Endothelial cell of umbilical vein (primary cell): ENCODE measurements at regions not wholly inside any gene's neighbourhood (a gene's known extent, or its start where the extent isn't known, plus 50 kb on each side); places are given as distances from the start of the nearest gene placed in this dataset.

Source experiments
- BruUV-seq: library from RNA; stranded (reverse); fragments of 400-500 nt; replicated peaks from 2 replicates; lab custom pipeline; 2021; lab: Mats Ljungman, UMichigan
- CTCF ChIA-PET: fragments of 300-600, 350-600 bp; sonication (Branson Sonifier 250); formaldehyde crosslinking; loops from one replicate; lab custom pipeline; 2021; ENCODE audit warnings: antibody characterized with exemption, inconsistent platforms; lab: Charles Lee
- POLR2A ChIA-PET: fragments of 300-600, 350-600 bp; sonication (Branson Sonifier 250); formaldehyde crosslinking; loops from one replicate; lab custom pipeline; 2021; ENCODE audit warnings: antibody characterized with exemption, inconsistent platforms; lab: Charles Lee
- DNase-seq: peaks from one replicate; pipeline ENCODE4 v3.0.0-alpha.2; 2011; ENCODE audit warnings: low read depth, low spot score
- FAIRE-seq: peaks from 2 replicates; lab custom pipeline; 2011; peaks lifted over from hg19 to GRCh38; lab: Jason Lieb, UNC
- H2AFZ ChIP-seq: 2 replicates; pipeline ENCODE4 v1.6.0; 2012; ENCODE audit warnings: low read depth, low read length, control low read depth, inconsistent platforms
- H3K27ac ChIP-seq: 2 replicates; pipeline ENCODE4 v1.5.1; 2011; ENCODE audit warnings: low read depth, mild to moderate bottlenecking, control low read depth, low read length, moderate library complexity; ENCODE audit not compliant: insufficient read depth
- H3K27me3 ChIP-seq, 2 experiments: 2 replicates each; pipeline versions ENCODE4 v1.6.0 to v1.6.1; 2011; ENCODE audit warnings: low read length in 2 of 2, mixed read lengths in 1 of 2; ENCODE audit not compliant: control insufficient read depth in 2 of 2, insufficient read depth in 2 of 2
- H3K36me3 ChIP-seq, 2 experiments: 2 replicates in 1 of 2; 3 replicates in 1 of 2; pipeline ENCODE4 v1.5.1; 2011; ENCODE audit warnings: low read length in 2 of 2, mild to moderate bottlenecking in 1 of 2, moderate library complexity in 1 of 2; ENCODE audit not compliant: control insufficient read depth in 2 of 2, insufficient read depth in 2 of 2; ENCODE audit errors: extremely low read depth in 1 of 2
- H3K4me1 ChIP-seq: 3 replicates; pipeline ENCODE4 v1.5.1; 2011; ENCODE audit warnings: mild to moderate bottlenecking, low read length; ENCODE audit not compliant: control insufficient read depth, insufficient read depth; ENCODE audit errors: extremely low read depth
- H3K4me2 ChIP-seq: 2 replicates; pipeline ENCODE4 v1.6.1; 2011; ENCODE audit warnings: low read length, control low read depth, mixed read lengths; ENCODE audit not compliant: insufficient read depth
- H3K4me3 ChIP-seq, 3 experiments: fragments of 200-600 bp in 1 of 3; sonication (generic), shearing (Covaris generic) in 1 of 3; replicated peaks in 1 of 3; 2 replicates each; pipeline ENCODE4 v1.5.1; 2011 to 2016; ENCODE audit warnings: control low read depth in 3 of 3, low read length in 3 of 3, mild to moderate bottlenecking in 2 of 3, inconsistent platforms in 1 of 3, low read depth in 1 of 3, moderate library complexity in 1 of 3; ENCODE audit not compliant: insufficient read depth in 1 of 3
- H3K79me2 ChIP-seq: 2 replicates; pipeline ENCODE4 v1.6.0; 2012; ENCODE audit warnings: low read length, inconsistent platforms; ENCODE audit not compliant: control insufficient read depth, insufficient read depth
- H3K9ac ChIP-seq: replicated peaks from 2 replicates; pipeline ENCODE3; 2011; ENCODE audit warnings: low read length, control low read depth; ENCODE audit not compliant: insufficient read depth; ENCODE audit errors: extremely low read depth
- H3K9me1 ChIP-seq: replicated peaks from 3 replicates; pipeline ENCODE4 v1.6.0; 2011; ENCODE audit warnings: mild to moderate bottlenecking, low read length; ENCODE audit not compliant: control insufficient read depth, insufficient read depth; ENCODE audit errors: extremely low read depth
- H3K9me3 ChIP-seq: replicated peaks from 2 replicates; pipeline ENCODE4 v1.5.1; 2012; ENCODE audit warnings: low read length, inconsistent platforms; ENCODE audit not compliant: control insufficient read depth, insufficient read depth
- H4K20me1 ChIP-seq: replicated peaks from 2 replicates; pipeline ENCODE3; 2011; ENCODE audit warnings: mild to moderate bottlenecking, low read length; ENCODE audit not compliant: control insufficient read depth, insufficient read depth; ENCODE audit errors: extremely low read depth
- CTCF ChIP-seq, 2 donors: IDR thresholded peaks; 1 replicate in 1 of 2; 2 replicates in 1 of 2; pipeline ENCODE4 v1.5.1; 2011; ENCODE audit warnings: low read length in 2 of 2, mild to moderate bottlenecking in 2 of 2, moderate library complexity in 2 of 2, control low read depth in 1 of 2, inconsistent platforms in 1 of 2, low read depth in 1 of 2; ENCODE audit not compliant: insufficient read depth in 1 of 2; ENCODE audit errors: extremely low read depth in 1 of 2
- EZH2 ChIP-seq: IDR thresholded peaks from 2 replicates; pipeline ENCODE4 v1.6.1; 2012; ENCODE audit warnings: borderline replicate concordance, low read depth, mild to moderate bottlenecking, moderate library complexity, low read length, inconsistent platforms; ENCODE audit not compliant: severe bottlenecking
- FOS ChIP-seq: IDR thresholded peaks from 2 replicates; pipeline ENCODE4 v1.6.1; 2011; ENCODE audit warnings: mild to moderate bottlenecking, low read length, moderate library complexity, borderline replicate concordance; ENCODE audit not compliant: insufficient read depth
- GATA2 ChIP-seq: IDR thresholded peaks from 2 replicates; pipeline ENCODE4 v1.7.0; 2011; ENCODE audit warnings: low read depth, mild to moderate bottlenecking, moderate library complexity, mixed read lengths, low read length; ENCODE audit not compliant: insufficient read length, insufficient read depth
- JUN ChIP-seq: IDR thresholded peaks from 2 replicates; pipeline ENCODE4 v1.6.1; 2011; ENCODE audit warnings: borderline replicate concordance, low read depth; ENCODE audit not compliant: insufficient read length, insufficient read depth
- MAX ChIP-seq: IDR thresholded peaks from 2 replicates; pipeline ENCODE4 v1.6.1; 2011; ENCODE audit not compliant: insufficient read depth, insufficient read length
- MYC ChIP-seq: IDR thresholded peaks from one replicate; pipeline ENCODE4 v1.6.1; 2011; ENCODE audit warnings: mild to moderate bottlenecking, low read depth, low read length
- POLR2A ChIP-seq: IDR thresholded peaks from 2 replicates; pipeline ENCODE4 v1.6.1; 2012; ENCODE audit warnings: low read depth, mild to moderate bottlenecking, control low read depth, low read length
- POLR2AphosphoS5 ChIP-seq: IDR thresholded peaks from 2 replicates; pipeline ENCODE4 v1.6.1; 2012; ENCODE audit warnings: low read depth, mild to moderate bottlenecking, control low read depth, low read length, moderate library complexity; ENCODE audit not compliant: insufficient read depth
- dilution Hi-C: fragments of 300-500 bp; cut with MboI; formaldehyde crosslinking; loops from one replicate; pipeline ENCODE4 v1.15.0; 2019; ENCODE audit warnings: low sequenced_read_pairs; ENCODE audit not compliant: extremely low pct_ligation_motif_present
- intact Hi-C: fragments of 100-400 bp; cut with micrococcal nuclease; formaldehyde crosslinking; loops from one replicate; pipeline ENCODE4 v1.10.0; 2022

GRCh38 chr1:81556968-81557367 is 243.8 kb upstream of the ADGRL2 start:
- ChIA-PET CTCF (interaction anchor here (1.1 to 3.0 kb wide), 2 partner anchors 150 to 204 kb away, joined by 4 to 21 read pairs; no protein-coding TSS in a partner anchor), POLR2A (no interaction called here)
- FAIRE-seq (no peak), DNase-seq (no peak)
- Histone ChIP-seq H3K27me3 (no peaks in the 10 kb centered on the region), H3K9me3 (no peaks in the 10 kb centered on the region), H3K4me3 (no peak overlapping the region), H3K4me2 (no peak overlapping the region), H3K79me2 (no peaks in the 10 kb centered on the region), H3K27ac (no peak overlapping the region), H3K9me1 (no peaks in the 10 kb centered on the region), H2AFZ (no peak overlapping the region), H4K20me1 (no peaks in the 10 kb centered on the region), H3K9ac (no peak overlapping the region), H3K4me1 (no peaks in the 10 kb centered on the region), H3K36me3 (no peaks in the 10 kb centered on the region)
- TF ChIP-seq MYC (no peak), CTCF (IDR thresholded peaks at IDR 0.05; ENCODE audit: extremely low read depth in 1 of 2, insufficient read depth in 1 of 2, low read depth in 1 of 2, low read length in 2 of 2) (no peak), MAX (no peak), EZH2 (no peak), POLR2AphosphoS5 (no peak), GATA2 (no peak), JUN (no peak), FOS (no peak), POLR2A (no peak)
- intact Hi-C loops: no loop called here
- BruUV-seq: no TSS peak
- dilution Hi-C loops: no loop called here
